ENCODE measurements at regions not wholly inside any gene's neighbourhood (a gene's known extent, or its start where the extent isn't known, plus 50 kb on each side); places are given as distances from the start of the nearest gene placed in this dataset.

DNA sequence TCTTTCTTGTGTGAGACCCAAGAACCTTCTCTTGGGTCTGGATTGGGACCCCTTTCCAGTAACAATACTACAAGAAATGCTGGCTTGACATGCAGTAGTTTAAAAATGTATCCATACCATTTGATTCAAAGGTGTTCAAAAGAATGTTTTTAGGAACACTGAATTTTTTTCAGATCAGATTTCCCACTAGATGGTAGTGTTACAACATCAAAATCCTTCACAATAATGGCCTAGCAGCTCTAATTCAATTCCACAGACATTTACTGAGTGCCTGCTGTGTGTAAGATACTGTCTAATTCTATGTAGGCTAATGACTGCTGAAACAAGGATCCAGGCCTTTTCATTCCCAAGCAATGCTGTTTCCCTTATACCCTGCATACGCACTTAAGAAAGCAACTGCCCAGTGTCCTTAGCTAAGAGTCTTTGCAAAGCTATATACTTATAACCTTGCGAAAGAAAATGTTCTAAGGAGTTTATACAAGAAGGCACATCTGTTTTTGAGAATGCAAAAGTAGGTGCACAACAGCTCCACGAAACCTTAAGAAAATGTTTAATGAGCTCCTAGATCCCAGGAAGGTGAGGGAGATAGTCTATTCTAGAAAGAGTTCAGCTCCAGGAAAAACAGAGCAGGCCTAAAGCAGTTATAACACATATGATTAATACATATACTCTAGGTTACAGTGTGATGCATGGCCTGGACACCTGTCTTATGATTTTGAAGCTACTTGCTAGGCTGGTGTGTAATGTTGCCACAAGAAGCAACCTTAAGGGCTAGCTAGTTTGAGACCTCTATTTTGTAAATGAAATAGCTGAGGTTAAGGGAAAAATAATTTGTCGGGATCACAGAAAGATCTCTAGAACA is 50.9 kb upstream of the PKP2 start:
- Histone ChIP-seq H3K9me3 (no peaks in the 10 kb centered on the region), H3K36me3 (replicated peaks in 1 of 2; ENCODE audit: insufficient read depth in 1 of 2, low read depth in 2 of 2) (no peaks in the 10 kb centered on the region), H3K4me3 (no peak overlapping the region), H3K4me1 (no peaks in the 10 kb centered on the region), H3K27ac (no peak overlapping the region), H3K27me3 (no peaks in the 10 kb centered on the region)
- no peak for DNase-seq
- intact Hi-C loops (cut with DNase I) = no loop called here
- no peak for ATAC-seq
- 83 to 88% methylated on average over 4 of the region's 4 CpGs for WGBS, 2 donors
- TF ChIP-seq POLR2A (IDR thresholded peaks at IDR 0.05) = no peak
- TF ChIP-seq, protein P1, sequence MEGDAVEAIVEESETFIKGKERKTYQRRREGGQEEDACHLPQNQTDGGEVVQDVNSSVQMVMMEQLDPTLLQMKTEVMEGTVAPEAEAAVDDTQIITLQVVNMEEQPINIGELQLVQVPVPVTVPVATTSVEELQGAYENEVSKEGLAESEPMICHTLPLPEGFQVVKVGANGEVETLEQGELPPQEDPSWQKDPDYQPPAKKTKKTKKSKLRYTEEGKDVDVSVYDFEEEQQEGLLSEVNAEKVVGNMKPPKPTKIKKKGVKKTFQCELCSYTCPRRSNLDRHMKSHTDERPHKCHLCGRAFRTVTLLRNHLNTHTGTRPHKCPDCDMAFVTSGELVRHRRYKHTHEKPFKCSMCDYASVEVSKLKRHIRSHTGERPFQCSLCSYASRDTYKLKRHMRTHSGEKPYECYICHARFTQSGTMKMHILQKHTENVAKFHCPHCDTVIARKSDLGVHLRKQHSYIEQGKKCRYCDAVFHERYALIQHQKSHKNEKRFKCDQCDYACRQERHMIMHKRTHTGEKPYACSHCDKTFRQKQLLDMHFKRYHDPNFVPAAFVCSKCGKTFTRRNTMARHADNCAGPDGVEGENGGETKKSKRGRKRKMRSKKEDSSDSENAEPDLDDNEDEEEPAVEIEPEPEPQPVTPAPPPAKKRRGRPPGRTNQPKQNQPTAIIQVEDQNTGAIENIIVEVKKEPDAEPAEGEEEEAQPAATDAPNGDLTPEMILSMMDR (IDR thresholded peaks at IDR 0.05) = peak in 1 of 7 experiments; percentile 10

DNA sequence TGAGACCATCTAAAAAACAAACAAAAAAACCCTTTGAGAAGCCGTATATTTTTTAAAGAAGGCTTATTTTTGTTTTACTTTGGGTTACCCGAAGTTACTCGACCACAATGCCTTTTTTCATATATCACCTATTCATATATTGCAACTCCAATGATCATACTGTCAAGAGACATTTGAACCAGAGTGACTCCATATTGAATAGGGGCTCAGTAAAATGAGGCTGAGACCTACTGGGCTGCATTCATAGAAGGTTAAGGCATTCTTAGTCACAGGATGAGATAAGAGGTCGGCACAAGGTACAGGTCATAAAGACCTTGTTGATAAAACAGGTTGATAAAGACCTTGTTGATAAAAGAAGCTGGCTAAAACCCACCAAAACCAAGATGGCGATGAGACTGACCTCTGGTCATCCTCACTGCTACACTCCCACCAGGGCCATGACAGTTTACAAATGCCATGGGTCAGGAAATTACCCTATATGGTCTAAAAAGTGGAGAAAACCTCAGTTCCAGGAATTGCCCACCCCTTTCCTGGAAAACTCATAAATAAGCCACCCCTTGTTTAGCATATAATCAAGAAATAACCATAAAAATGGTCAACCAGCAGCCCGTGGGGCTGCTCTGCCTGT is 50.0 kb upstream of the PKP2 start:
- TF ChIP-seq, protein P1 (IDR thresholded peaks at IDR 0.05) = no peak
- TF ChIP-seq POLR2A (IDR thresholded peaks at IDR 0.05) = no peak
- 49 to 50% methylated on average over 6 of the region's 6 CpGs for WGBS, 2 donors
- ATAC-seq (no peak), DNase-seq (no peak)
- Histone ChIP-seq H3K27ac (no peak overlapping the region), H3K36me3 (replicated peaks in 1 of 2; ENCODE audit: insufficient read depth in 1 of 2, low read depth in 2 of 2) (no peaks in the 10 kb centered on the region), H3K27me3 (no peaks in the 10 kb centered on the region), H3K4me1 (no peaks in the 10 kb centered on the region), H3K9me3 (no peaks in the 10 kb centered on the region), H3K4me3 (no peak overlapping the region)
- intact Hi-C loops (cut with DNase I) = no loop called here

All from body of pancreas (tissue), 4 donors.